H9 (cell line): ENCODE measurements at regions not wholly inside any gene's neighbourhood (a gene's known extent, or its start where the extent isn't known, plus 50 kb on each side); places are given as distances from the start of the nearest gene placed in this dataset.
A peak's percentile ranks its signal among the peaks of the same experiment; 100 is the strongest.

ENCODE experiments used
- DNase-seq: peaks from one replicate; pipeline ENCODE4 v3.0.0-alpha.2; 2017
- H2AFZ ChIP-seq: one replicate; pipeline ENCODE4 v1.6.1; 2013; ENCODE audit warnings: mild to moderate bottlenecking, low read length, control low read depth, moderate library complexity
- H2AK5ac ChIP-seq: 2 replicates; pipeline ENCODE4 v1.6.1; 2013; ENCODE audit warnings: low read length, control low read depth, mixed read lengths; ENCODE audit not compliant: insufficient read length
- H2BK120ac ChIP-seq: one replicate; pipeline ENCODE4 v1.6.1; 2013; ENCODE audit warnings: low read depth, mild to moderate bottlenecking, low read length, control low read depth, inconsistent platforms; ENCODE audit not compliant: poor library complexity, severe bottlenecking
- H2BK12ac ChIP-seq: 2 replicates; pipeline ENCODE4 v1.6.1; 2013; ENCODE audit warnings: low read length, control low read depth, mixed read lengths, low read depth; ENCODE audit not compliant: insufficient read length
- H2BK15ac ChIP-seq: 2 replicates; pipeline ENCODE4 v1.6.1; 2013; ENCODE audit warnings: low read depth, low read length, control low read depth
- H2BK20ac ChIP-seq: one replicate; pipeline ENCODE4 v1.6.1; 2013; ENCODE audit warnings: low read depth, mild to moderate bottlenecking, low read length, control low read depth, inconsistent platforms; ENCODE audit not compliant: poor library complexity, severe bottlenecking
- H2BK5ac ChIP-seq: 2 replicates; pipeline ENCODE4 v1.6.1; 2013; ENCODE audit warnings: low read length, control low read depth, mixed read lengths; ENCODE audit not compliant: insufficient read length
- H3K14ac ChIP-seq: 2 replicates; pipeline ENCODE4 v1.6.1; 2013; ENCODE audit warnings: low read length, control low read depth; ENCODE audit not compliant: insufficient read depth
- H3K18ac ChIP-seq: 2 replicates; pipeline ENCODE4 v1.6.1; 2013; ENCODE audit warnings: low read depth, mild to moderate bottlenecking, mixed read lengths, low read length, control low read depth; ENCODE audit not compliant: insufficient read length
- H3K23ac ChIP-seq: 2 replicates; pipeline ENCODE4 v1.6.1; 2013; ENCODE audit warnings: low read length, control low read depth, mixed read lengths, low read depth; ENCODE audit not compliant: insufficient read length
- H3K23me2 ChIP-seq: 2 replicates; pipeline ENCODE4 v1.6.1; 2013; ENCODE audit warnings: low read depth, mild to moderate bottlenecking, mixed read lengths, low read length, control low read depth; ENCODE audit not compliant: insufficient read length, poor library complexity, severe bottlenecking
- H3K27ac ChIP-seq: 2 replicates; pipeline ENCODE4 v1.5.1; 2013; ENCODE audit warnings: low read length, control low read depth, mixed read lengths, low read depth; ENCODE audit not compliant: insufficient read length
- H3K27me3 ChIP-seq: 2 replicates; pipeline ENCODE4 v1.6.1; 2013; ENCODE audit warnings: low read length, control low read depth, inconsistent platforms; ENCODE audit not compliant: insufficient read depth
- H3K4ac ChIP-seq: 2 replicates; pipeline ENCODE4 v1.6.1; 2013; ENCODE audit warnings: low read depth, mild to moderate bottlenecking, control low read depth, inconsistent platforms, low read length, moderate library complexity
- H3K4me1 ChIP-seq: 2 replicates; pipeline ENCODE4 v1.6.1; 2013; ENCODE audit warnings: low read length, control low read depth, inconsistent platforms; ENCODE audit not compliant: insufficient read depth
- H3K4me2 ChIP-seq: 2 replicates; pipeline ENCODE4 v1.6.1; 2013; ENCODE audit warnings: low read length, control low read depth, mixed read lengths; ENCODE audit not compliant: insufficient read length, insufficient read depth
- H3K56ac ChIP-seq: 2 replicates; pipeline ENCODE4 v1.6.1; 2013; ENCODE audit warnings: low read depth, mild to moderate bottlenecking, mixed read lengths, low read length, control low read depth; ENCODE audit not compliant: insufficient read length
- H3K79me1 ChIP-seq: 2 replicates; pipeline ENCODE4 v1.6.1; 2013; ENCODE audit warnings: low read depth, mild to moderate bottlenecking, moderate library complexity, low read length, control low read depth, inconsistent platforms; ENCODE audit not compliant: insufficient read depth, poor library complexity, severe bottlenecking
- H3K79me2 ChIP-seq: 2 replicates; pipeline ENCODE4 v1.6.1; 2013; ENCODE audit warnings: low read length, control low read depth, inconsistent platforms; ENCODE audit not compliant: insufficient read depth
- H3K9ac ChIP-seq: 2 replicates; pipeline ENCODE4 v1.6.1; 2013; ENCODE audit warnings: low read length, control low read depth, mixed read lengths; ENCODE audit not compliant: insufficient read length; ENCODE audit errors: extremely low read depth
- H3K9me3 ChIP-seq: one replicate; pipeline ENCODE4 v1.6.1; 2013; ENCODE audit warnings: low read depth, low read length, inconsistent platforms; ENCODE audit not compliant: control insufficient read depth
- H3T11ph ChIP-seq: one replicate; pipeline ENCODE4 v1.6.1; 2013; ENCODE audit warnings: mild to moderate bottlenecking, low read length, control low read depth, inconsistent platforms
- H4K20me1 ChIP-seq: one replicate; pipeline ENCODE4 v1.6.1; 2013; ENCODE audit not compliant: control insufficient read depth, insufficient read length, insufficient read depth
- H4K5ac ChIP-seq: 2 replicates; pipeline ENCODE4 v1.6.1; 2013; ENCODE audit warnings: low read depth, mild to moderate bottlenecking, mixed read lengths, low read length, control low read depth; ENCODE audit not compliant: insufficient read length
- H4K8ac ChIP-seq: replicated peaks from 2 replicates; pipeline ENCODE4 v1.6.1; 2013; ENCODE audit warnings: low read length, control low read depth, mixed read lengths, low read depth; ENCODE audit not compliant: insufficient read length
- H4K91ac ChIP-seq: 2 replicates; pipeline ENCODE4 v1.6.1; 2013; ENCODE audit warnings: low read depth, mild to moderate bottlenecking, moderate library complexity, mixed read lengths, low read length, control low read depth; ENCODE audit not compliant: insufficient read length
- H3K27ac Mint-ChIP-seq, 3 experiments: 2 replicates in 2 of 3; 3 replicates in 1 of 3; pipeline ENCODE4 v1.8.0; 2020 to 2021; ENCODE audit warnings: mixed read lengths in 3 of 3, mild to moderate bottlenecking in 1 of 3, moderate library complexity in 1 of 3
- H3K27me3 Mint-ChIP-seq: 2 replicates; pipeline ENCODE4 v1.8.0; 2021; ENCODE audit warnings: low read depth, mild to moderate bottlenecking, moderate library complexity, mixed read lengths
- H3K36me3 Mint-ChIP-seq, 3 experiments: 2 replicates in 2 of 3; 3 replicates in 1 of 3; pipeline ENCODE4 v1.8.0; 2020 to 2021; ENCODE audit warnings: low read depth in 3 of 3, mixed read lengths in 3 of 3; ENCODE audit not compliant: insufficient read depth in 1 of 3
- H3K4me1 Mint-ChIP-seq, 2 experiments: 2 replicates each; pipeline ENCODE4 v1.8.0; 2020; ENCODE audit warnings: mixed read lengths in 2 of 2
- H3K4me3 Mint-ChIP-seq, 2 experiments: 2 replicates in 1 of 2; 3 replicates in 1 of 2; pipeline ENCODE4 v1.8.0; 2020 to 2021; ENCODE audit warnings: mild to moderate bottlenecking in 2 of 2, mixed read lengths in 2 of 2, moderate library complexity in 1 of 2
- H3K9me3 Mint-ChIP-seq, 2 experiments: 2 replicates in 1 of 2; 3 replicates in 1 of 2; pipeline ENCODE4 v1.8.0; 2020; ENCODE audit warnings: mild to moderate bottlenecking in 2 of 2, mixed read lengths in 2 of 2, moderate library complexity in 1 of 2
- WGBS: extraction: QIAGEN DNeasy Blood & Tissue Kit; methylation state at CpG from one replicate; pipeline ENCODE4 v1.1.7; 2013; ENCODE audit warnings: missing lambda C conversion rate, low lambda C conversion rate, mixed read lengths; ENCODE audit not compliant: insufficient read length; ENCODE audit errors: extremely low coverage; 5-methylcytosine and 5-hydroxymethylcytosine counted together
- TF ChIP-seq, protein P1 (sequence below): fragments of 200-600 bp; sonication (generic); conservative IDR thresholded peaks from 3 replicates; pipeline ENCODE4 v1.8.0; 2021; ENCODE audit warnings: antibody characterized with exemption, mild to moderate bottlenecking

GRCh38 chrX:40150503-40150902 is 52.7 kb upstream of the BCOR start:
- no peak for DNase-seq
- Mint-ChIP-seq H3K9me3 (peaks cover 42% of the 10 kb centered on the region in 2 experiments), H3K36me3 (peaks cover 0 to 2% (median 0%) of the 10 kb centered on the region in 3 experiments; a peak in 1 of 7 replicates), H3K4me3 (peak overlapping the region in 1 of 2 experiments; percentile 38; a peak in 1 of 5 replicates), H3K27me3 (peaks cover 78% of the 10 kb centered on the region), H3K27ac (no peak overlapping the region), H3K4me1 (peaks cover 29 to 36% of the 10 kb centered on the region in 2 experiments)
- Histone ChIP-seq H2BK15ac (no peak overlapping the region), H4K8ac (no peak overlapping the region), H3K4me2 (no peak overlapping the region), H3K4me1 (peaks cover 12% of the 10 kb centered on the region; the same call in 1 of the 2 replicates), H3K9ac (no peak overlapping the region), H3K23me2 (peaks cover 50% of the 10 kb centered on the region), H3K27ac (no peak overlapping the region), H4K20me1 (peaks cover 5% of the 10 kb centered on the region), H3T11ph (no peak overlapping the region), H2AK5ac (no peak overlapping the region), H3K79me1 (no peaks in the 10 kb centered on the region), H2BK5ac (no peak overlapping the region), H2AFZ (no peak overlapping the region), H3K14ac (no peak overlapping the region), H3K18ac (no peak overlapping the region), H2BK20ac (no peak overlapping the region), H3K27me3 (peaks cover 61% of the 10 kb centered on the region), H3K4ac (no peak overlapping the region), H2BK12ac (no peak overlapping the region), H3K56ac (no peak overlapping the region), H2BK120ac (no peak overlapping the region), H4K91ac (no peak overlapping the region), H3K9me3 (no peaks in the 10 kb centered on the region), H3K79me2 (no peaks in the 10 kb centered on the region), H4K5ac (no peak overlapping the region), H3K23ac (no peak overlapping the region)
- TF ChIP-seq, protein P1, sequence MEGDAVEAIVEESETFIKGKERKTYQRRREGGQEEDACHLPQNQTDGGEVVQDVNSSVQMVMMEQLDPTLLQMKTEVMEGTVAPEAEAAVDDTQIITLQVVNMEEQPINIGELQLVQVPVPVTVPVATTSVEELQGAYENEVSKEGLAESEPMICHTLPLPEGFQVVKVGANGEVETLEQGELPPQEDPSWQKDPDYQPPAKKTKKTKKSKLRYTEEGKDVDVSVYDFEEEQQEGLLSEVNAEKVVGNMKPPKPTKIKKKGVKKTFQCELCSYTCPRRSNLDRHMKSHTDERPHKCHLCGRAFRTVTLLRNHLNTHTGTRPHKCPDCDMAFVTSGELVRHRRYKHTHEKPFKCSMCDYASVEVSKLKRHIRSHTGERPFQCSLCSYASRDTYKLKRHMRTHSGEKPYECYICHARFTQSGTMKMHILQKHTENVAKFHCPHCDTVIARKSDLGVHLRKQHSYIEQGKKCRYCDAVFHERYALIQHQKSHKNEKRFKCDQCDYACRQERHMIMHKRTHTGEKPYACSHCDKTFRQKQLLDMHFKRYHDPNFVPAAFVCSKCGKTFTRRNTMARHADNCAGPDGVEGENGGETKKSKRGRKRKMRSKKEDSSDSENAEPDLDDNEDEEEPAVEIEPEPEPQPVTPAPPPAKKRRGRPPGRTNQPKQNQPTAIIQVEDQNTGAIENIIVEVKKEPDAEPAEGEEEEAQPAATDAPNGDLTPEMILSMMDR: no peak; the same call in 2 of the 3 replicates
- no CpG with 5 or more reads among the region's 6 CpGs for WGBS
